MM.1S (cell line): ENCODE measurements at regions not wholly inside any gene's neighbourhood (a gene's known extent, or its start where the extent isn't known, plus 50 kb on each side); places are given as distances from the start of the nearest gene placed in this dataset.

Source experiments
- DNase-seq: peaks from one replicate; pipeline ENCODE4 v3.0.0-alpha.2; 2015
- H2AFZ ChIP-seq: fragments of 300-600 bp; sonication (generic); 2 replicates; pipeline ENCODE4 v1.6.0; 2016; ENCODE audit warnings: antibody characterized with exemption, low read length
- H3F3A ChIP-seq: fragments of 300-600 bp; sonication (generic); 2 replicates; pipeline ENCODE4 v1.6.1; 2016; ENCODE audit warnings: mild to moderate bottlenecking, antibody characterized with exemption, low read length, moderate library complexity, mixed read lengths; ENCODE audit not compliant: insufficient read depth
- H3K27ac ChIP-seq: fragments of 300-600 bp; sonication (generic); 2 replicates; pipeline ENCODE4 v1.5.1; 2016; ENCODE audit warnings: mild to moderate bottlenecking, low read length
- H3K27me3 ChIP-seq: fragments of 300-600 bp; sonication (generic); replicated peaks from 2 replicates; pipeline ENCODE4 v1.6.0; 2016; ENCODE audit warnings: low read length; ENCODE audit not compliant: insufficient read depth
- H3K36me3 ChIP-seq: fragments of 300-600 bp; sonication (generic); replicated peaks from 2 replicates; pipeline ENCODE4 v1.6.1; 2016; ENCODE audit warnings: mild to moderate bottlenecking, low read length, mixed read lengths; ENCODE audit not compliant: insufficient read depth
- H3K4me1 ChIP-seq: fragments of 300-600 bp; sonication (generic); 2 replicates; pipeline ENCODE4 v1.6.1; 2016; ENCODE audit warnings: low read length, mixed read lengths
- H3K4me2 ChIP-seq: fragments of 300-600 bp; sonication (generic); 2 replicates; pipeline ENCODE4 v1.6.0; 2016; ENCODE audit warnings: low read depth, low read length
- H3K4me3 ChIP-seq: fragments of 300-600 bp; sonication (generic); 2 replicates; pipeline ENCODE4 v1.5.1; 2016; ENCODE audit warnings: low read length, mixed read lengths
- H3K79me2 ChIP-seq: fragments of 300-600 bp; sonication (generic); 2 replicates; pipeline ENCODE4 v1.6.1; 2016; ENCODE audit warnings: mixed run types, low read length, mixed read lengths
- H3K9ac ChIP-seq: fragments of 300-600 bp; sonication (generic); 2 replicates; pipeline ENCODE4 v1.6.1; 2016; ENCODE audit warnings: low read length, mixed read lengths
- H3K9me2 ChIP-seq: fragments of 300-600 bp; sonication (generic); replicated peaks from 2 replicates; pipeline ENCODE4 v1.6.1; 2016; ENCODE audit warnings: mild to moderate bottlenecking, low read length, mixed read lengths; ENCODE audit not compliant: insufficient read depth
- H3K9me3 ChIP-seq: fragments of 300-600 bp; sonication (generic); replicated peaks from 2 replicates; pipeline ENCODE4 v1.6.1; 2016; ENCODE audit warnings: mild to moderate bottlenecking, low read length, mixed read lengths; ENCODE audit not compliant: insufficient read depth
- H4K20me1 ChIP-seq: fragments of 300-600 bp; sonication (generic); 2 replicates; pipeline ENCODE4 v1.6.1; 2016; ENCODE audit warnings: mild to moderate bottlenecking, low read length, moderate library complexity, mixed read lengths; ENCODE audit not compliant: insufficient read depth
- CTCF ChIP-seq: fragments of 300-600 bp; sonication (generic); IDR thresholded peaks from 2 replicates; pipeline ENCODE4 v1.5.1; 2016; ENCODE audit warnings: antibody characterized with exemption, low read length, mixed read lengths
- EZH2 ChIP-seq: fragments of 300-600 bp; sonication (generic); optimal IDR thresholded peaks from 2 replicates; pipeline ENCODE3; 2017; ENCODE audit warnings: low read depth, mild to moderate bottlenecking, antibody characterized with exemption, low read length, mixed read lengths
- EZH2phosphoT487 ChIP-seq: fragments of 300-600 bp; sonication (generic); IDR thresholded peaks from 2 replicates; pipeline ENCODE4 v1.6.1; 2018; ENCODE audit warnings: antibody characterized with exemption, low read length

GRCh38 chr2:140178234-140178633 lies 1398.0 kb upstream of the NXPH2 start:
- Histone ChIP-seq H3K4me3 (no peak overlapping the region), H3K79me2 (no peaks in the 10 kb centered on the region), H3K9ac (no peak overlapping the region), H4K20me1 (no peaks in the 10 kb centered on the region), H3K27ac (no peak overlapping the region), H3K9me2 (no peaks in the 10 kb centered on the region), H3K4me1 (no peaks in the 10 kb centered on the region), H3F3A (no peaks in the 10 kb centered on the region), H2AFZ (no peak overlapping the region), H3K4me2 (no peak overlapping the region), H3K36me3 (no peaks in the 10 kb centered on the region), H3K9me3 (no peaks in the 10 kb centered on the region), H3K27me3 (no peaks in the 10 kb centered on the region)
- TF ChIP-seq EZH2 (no peak), CTCF (no peak), EZH2phosphoT487 (no peak)
- no peak for DNase-seq

- no peaks in the 10 kb centered on the region for H3K9me2 ChIP-seq
- DNase-seq, result no peak
- no peaks in the 10 kb centered on the region for H3K36me3 ChIP-seq
- no peaks in the 10 kb centered on the region for H3K27me3 ChIP-seq
- no peaks in the 10 kb centered on the region for H4K20me1 ChIP-seq
- no peaks in the 10 kb centered on the region for H3K4me1 ChIP-seq
- H3K9me3 ChIP-seq, result no peaks in the 10 kb centered on the region
- no peak overlapping the region for H3K27ac ChIP-seq
- no peaks in the 10 kb centered on the region for H3F3A ChIP-seq
- H3K4me3 ChIP-seq, result no peak overlapping the region
- no peak for TF ChIP-seq EZH2
- TF ChIP-seq EZH2phosphoT487, result no peak
- H2AFZ ChIP-seq, result no peak overlapping the region
- no peaks in the 10 kb centered on the region for H3K79me2 ChIP-seq
- H3K9ac ChIP-seq, result no peak overlapping the region
- no peak overlapping the region for H3K4me2 ChIP-seq
These were observed 1396.9 kb upstream of the NXPH2 start for GRCh38 chr2:140177086-140177485.

GRCh38 chr2:140173790-140174189 lies 1393.6 kb upstream of the NXPH2 start:
- H3F3A ChIP-seq, result no peaks in the 10 kb centered on the region
- H3K4me3 ChIP-seq, result no peak overlapping the region
- TF ChIP-seq EZH2phosphoT487 (no peak), CTCF (no peak)
- no peaks in the 10 kb centered on the region for H3K27me3 ChIP-seq
- no peaks in the 10 kb centered on the region for H3K9me3 ChIP-seq
- no peak for DNase-seq
- no peak overlapping the region for H3K27ac ChIP-seq
- no peaks in the 10 kb centered on the region for H3K79me2 ChIP-seq
- no peak overlapping the region for H3K4me2 ChIP-seq
- no peaks in the 10 kb centered on the region for H3K36me3 ChIP-seq
- no peaks in the 10 kb centered on the region for H3K4me1 ChIP-seq
- H4K20me1 ChIP-seq, result no peaks in the 10 kb centered on the region
- no peak overlapping the region for H2AFZ ChIP-seq
- no peak overlapping the region for H3K9ac ChIP-seq
- no peaks in the 10 kb centered on the region for H3K9me2 ChIP-seq

- H3K9ac ChIP-seq, result no peak overlapping the region
- no peaks in the 10 kb centered on the region for H3K9me2 ChIP-seq
- H3K4me1 ChIP-seq, result no peaks in the 10 kb centered on the region
- H3K27ac ChIP-seq, result no peak overlapping the region
- no peak overlapping the region for H2AFZ ChIP-seq
- H3K4me2 ChIP-seq, result no peak overlapping the region
- no peaks in the 10 kb centered on the region for H3K36me3 ChIP-seq
- no peak for DNase-seq
- no peak for TF ChIP-seq CTCF
- TF ChIP-seq EZH2, result no peak
- TF ChIP-seq EZH2phosphoT487, result no peak
- no peaks in the 10 kb centered on the region for H3K79me2 ChIP-seq
- no peaks in the 10 kb centered on the region for H4K20me1 ChIP-seq
- no peaks in the 10 kb centered on the region for H3K27me3 ChIP-seq
- no peak overlapping the region for H3K4me3 ChIP-seq
- no peaks in the 10 kb centered on the region for H3F3A ChIP-seq
- H3K9me3 ChIP-seq, result no peaks in the 10 kb centered on the region
These were observed 1384.3 kb upstream of the NXPH2 start for GRCh38 chr2:140164449-140164848.
